ENCODE measurements at regions not wholly inside any gene's neighbourhood (a gene's known extent, or its start where the extent isn't known, plus 50 kb on each side); places are given as distances from the start of the nearest gene placed in this dataset.

DNA sequence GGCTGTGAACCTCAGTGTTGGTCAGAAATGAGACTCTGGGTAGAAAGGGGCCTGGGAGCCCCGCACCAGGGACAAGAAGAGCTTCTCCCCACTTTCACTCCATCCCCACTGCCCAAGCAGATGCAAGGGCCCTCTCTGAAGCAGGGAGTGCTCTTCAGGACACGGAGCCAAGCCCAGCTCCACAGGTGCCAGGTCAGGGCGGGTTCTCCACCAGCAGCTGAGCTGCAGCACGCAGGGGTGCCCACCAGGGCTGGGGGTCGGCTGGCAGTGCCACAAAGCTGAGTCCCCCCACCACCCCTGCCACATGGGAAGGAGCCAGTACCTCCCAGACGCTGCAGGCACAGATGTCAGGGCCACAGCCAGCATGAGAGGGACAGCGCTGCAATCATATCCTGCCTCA is 106.2 kb downstream of the INHBB start:
- H3K9me3 ChIP-seq (ENCODE audit: control insufficient read depth, insufficient read depth, low read length): no peaks in the 10 kb centered on the region
- no peaks in the 10 kb centered on the region for H3K4me1 ChIP-seq (ENCODE audit: control insufficient read depth, low read length)
- H4K20me1 ChIP-seq (ENCODE audit: control insufficient read depth, insufficient read depth, low read depth, low read length): no peaks in the 10 kb centered on the region
- TF ChIP-seq, protein P1, sequence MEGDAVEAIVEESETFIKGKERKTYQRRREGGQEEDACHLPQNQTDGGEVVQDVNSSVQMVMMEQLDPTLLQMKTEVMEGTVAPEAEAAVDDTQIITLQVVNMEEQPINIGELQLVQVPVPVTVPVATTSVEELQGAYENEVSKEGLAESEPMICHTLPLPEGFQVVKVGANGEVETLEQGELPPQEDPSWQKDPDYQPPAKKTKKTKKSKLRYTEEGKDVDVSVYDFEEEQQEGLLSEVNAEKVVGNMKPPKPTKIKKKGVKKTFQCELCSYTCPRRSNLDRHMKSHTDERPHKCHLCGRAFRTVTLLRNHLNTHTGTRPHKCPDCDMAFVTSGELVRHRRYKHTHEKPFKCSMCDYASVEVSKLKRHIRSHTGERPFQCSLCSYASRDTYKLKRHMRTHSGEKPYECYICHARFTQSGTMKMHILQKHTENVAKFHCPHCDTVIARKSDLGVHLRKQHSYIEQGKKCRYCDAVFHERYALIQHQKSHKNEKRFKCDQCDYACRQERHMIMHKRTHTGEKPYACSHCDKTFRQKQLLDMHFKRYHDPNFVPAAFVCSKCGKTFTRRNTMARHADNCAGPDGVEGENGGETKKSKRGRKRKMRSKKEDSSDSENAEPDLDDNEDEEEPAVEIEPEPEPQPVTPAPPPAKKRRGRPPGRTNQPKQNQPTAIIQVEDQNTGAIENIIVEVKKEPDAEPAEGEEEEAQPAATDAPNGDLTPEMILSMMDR (IDR thresholded peaks at IDR 0.05; ENCODE audit: low read depth, low read length, poor library complexity, severe bottlenecking): no peak
- no peak for TF ChIP-seq EZH2phosphoT487 (IDR thresholded peaks at IDR 0.05; ENCODE audit: borderline replicate concordance, low read length)
- no peaks in the 10 kb centered on the region for H3K79me2 ChIP-seq (ENCODE audit: control insufficient read depth, low read length)
- H3K9me2 ChIP-seq (replicated peaks; ENCODE audit: control insufficient read depth, low read length): no peaks in the 10 kb centered on the region
- H3F3A ChIP-seq (ENCODE audit: control insufficient read depth, insufficient read depth): no peaks in the 10 kb centered on the region
- H3K4me3 ChIP-seq (ENCODE audit: low read length): no peak overlapping the region
- H3K27ac ChIP-seq (ENCODE audit: low read depth, low read length): no peak overlapping the region
- H3K27me3 ChIP-seq (ENCODE audit: control insufficient read depth, low read length): no peaks in the 10 kb centered on the region
- H3K4me2 ChIP-seq (ENCODE audit: low read length): no peak overlapping the region
- no peaks in the 10 kb centered on the region for H3K36me3 ChIP-seq (ENCODE audit: control insufficient read depth, low read length)

DNA sequence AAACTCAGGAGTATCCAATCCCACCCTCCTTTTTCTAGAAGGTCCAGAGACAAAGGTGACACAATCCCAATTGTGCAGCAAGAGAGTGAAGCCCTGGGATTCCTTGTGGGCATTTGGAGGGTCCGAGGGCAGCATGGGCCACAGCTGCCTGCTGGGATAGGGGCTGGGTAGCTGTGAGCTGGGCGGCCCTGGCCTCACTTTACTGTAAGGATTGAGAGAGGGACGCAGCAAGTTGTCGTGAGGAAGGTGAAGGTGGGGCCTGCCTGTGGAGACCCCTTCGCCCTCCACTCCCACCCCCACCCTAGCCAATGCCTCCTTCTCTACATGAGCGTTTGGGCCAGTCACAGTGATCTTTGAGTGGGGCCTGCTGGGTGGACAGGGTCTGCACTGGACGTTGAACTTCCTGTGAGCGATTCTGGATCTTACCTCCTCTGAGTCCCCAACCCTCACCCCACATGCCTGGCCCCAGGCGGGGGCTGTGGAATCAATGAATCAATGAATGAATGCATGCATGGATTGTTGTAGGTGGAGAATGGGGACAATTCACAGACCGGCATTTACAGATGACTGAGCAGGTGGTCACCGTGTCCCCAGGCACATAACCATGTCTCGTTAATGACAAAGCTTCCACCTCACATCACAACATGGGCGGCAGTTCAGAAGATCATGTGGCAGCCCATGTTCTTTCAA is 107.2 kb downstream of the INHBB start:
- H3K9me3 ChIP-seq (ENCODE audit: control insufficient read depth, insufficient read depth, low read length): no peaks in the 10 kb centered on the region
- H3F3A ChIP-seq (ENCODE audit: control insufficient read depth, insufficient read depth): no peaks in the 10 kb centered on the region
- no peaks in the 10 kb centered on the region for H3K27me3 ChIP-seq (ENCODE audit: control insufficient read depth, low read length)
- no peaks in the 10 kb centered on the region for H3K36me3 ChIP-seq (ENCODE audit: control insufficient read depth, low read length)
- no peaks in the 10 kb centered on the region for H3K79me2 ChIP-seq (ENCODE audit: control insufficient read depth, low read length)
- TF ChIP-seq, protein P1 (IDR thresholded peaks at IDR 0.05; ENCODE audit: low read depth, low read length, poor library complexity, severe bottlenecking): no peak
- no peak for TF ChIP-seq EZH2phosphoT487 (IDR thresholded peaks at IDR 0.05; ENCODE audit: borderline replicate concordance, low read length)
- H3K4me2 ChIP-seq (ENCODE audit: low read length): no peak overlapping the region
- no peaks in the 10 kb centered on the region for H3K9me2 ChIP-seq (replicated peaks; ENCODE audit: control insufficient read depth, low read length)
- H3K4me1 ChIP-seq (ENCODE audit: control insufficient read depth, low read length): no peaks in the 10 kb centered on the region
- H3K4me3 ChIP-seq (ENCODE audit: low read length): no peak overlapping the region
- no peak overlapping the region for H3K27ac ChIP-seq (ENCODE audit: low read depth, low read length)
- no peaks in the 10 kb centered on the region for H4K20me1 ChIP-seq (ENCODE audit: control insufficient read depth, insufficient read depth, low read depth, low read length)

DNA sequence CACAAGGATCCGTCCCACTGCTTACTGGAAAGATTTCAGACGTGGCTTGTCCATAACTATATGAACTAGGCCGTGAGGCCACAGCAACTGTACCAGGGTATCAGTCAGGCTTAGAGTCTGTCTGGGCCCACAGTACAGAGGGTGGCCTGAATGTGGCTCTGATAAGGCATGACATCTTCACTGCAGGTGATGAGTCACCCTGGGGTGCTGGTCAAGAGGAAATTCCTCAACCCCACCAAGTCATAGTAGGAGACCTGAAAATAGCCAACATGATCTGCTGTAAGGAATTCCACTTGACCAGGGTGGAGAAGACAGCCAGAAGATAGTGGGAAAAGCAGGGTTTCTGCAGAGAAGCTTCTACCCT is 107.7 kb downstream of the INHBB start:
- H3K27ac ChIP-seq (ENCODE audit: low read depth, low read length): no peak overlapping the region
- H3K9me3 ChIP-seq (ENCODE audit: control insufficient read depth, insufficient read depth, low read length): no peaks in the 10 kb centered on the region
- H3F3A ChIP-seq (ENCODE audit: control insufficient read depth, insufficient read depth): no peaks in the 10 kb centered on the region
- TF ChIP-seq, protein P1 (IDR thresholded peaks at IDR 0.05; ENCODE audit: low read depth, low read length, poor library complexity, severe bottlenecking): no peak
- TF ChIP-seq EZH2phosphoT487 (IDR thresholded peaks at IDR 0.05; ENCODE audit: borderline replicate concordance, low read length): no peak
- H3K27me3 ChIP-seq (ENCODE audit: control insufficient read depth, low read length): no peaks in the 10 kb centered on the region
- H3K4me3 ChIP-seq (ENCODE audit: low read length): no peak overlapping the region
- no peaks in the 10 kb centered on the region for H4K20me1 ChIP-seq (ENCODE audit: control insufficient read depth, insufficient read depth, low read depth, low read length)
- no peaks in the 10 kb centered on the region for H3K9me2 ChIP-seq (replicated peaks; ENCODE audit: control insufficient read depth, low read length)
- no peaks in the 10 kb centered on the region for H3K36me3 ChIP-seq (ENCODE audit: control insufficient read depth, low read length)
- no peak overlapping the region for H3K4me2 ChIP-seq (ENCODE audit: low read length)
- no peaks in the 10 kb centered on the region for H3K4me1 ChIP-seq (ENCODE audit: control insufficient read depth, low read length)
- no peaks in the 10 kb centered on the region for H3K79me2 ChIP-seq (ENCODE audit: control insufficient read depth, low read length)
